Left lung (tissue), 4 donors: ENCODE measurements at regions not wholly inside any gene's neighbourhood (a gene's known extent, or its start where the extent isn't known, plus 50 kb on each side); places are given as distances from the start of the nearest gene placed in this dataset.

ENCODE experiments used
- ATAC-seq: fragments of 200-7000 bp; cut with Tn5 transposase; one replicate; pipeline ENCODE4 v1.9.1; 2020; ENCODE audit warnings: moderate library complexity
- DNase-seq, 4 donors: peaks; one replicate each; pipeline ENCODE4 v3.0.0-alpha.2; 2013 to 2020
- H3K27ac ChIP-seq, 2 donors: fragments of 200-600 bp; sonication (generic) in 1 of 2; one replicate each; pipeline versions ENCODE4 v1.5.0 to v1.8.0; 2020 to 2021
- H3K27me3 ChIP-seq, 2 donors: fragments of 200-600 bp; sonication (generic) in 1 of 2; one replicate each; pipeline versions ENCODE4 v1.5.0 to v1.8.0; 2020 to 2021
- H3K36me3 ChIP-seq, 2 donors: fragments of 200-600 bp; sonication (generic) in 1 of 2; one replicate each; pipeline versions ENCODE4 v1.5.0 to v1.8.0; 2020 to 2021
- H3K4me1 ChIP-seq, 2 donors: fragments of 200-600 bp; one replicate each; pipeline ENCODE4 v1.8.0; 2021
- H3K4me3 ChIP-seq, 2 donors: fragments of 200-600 bp; sonication (generic) in 1 of 2; one replicate each; pipeline versions ENCODE4 v1.5.0 to v1.8.0; 2020 to 2021; ENCODE audit warnings: mild to moderate bottlenecking in 1 of 2
- H3K9me3 ChIP-seq, 2 donors: fragments of 200-600 bp; sonication (generic) in 1 of 2; one replicate each; pipeline versions ENCODE4 v1.5.0 to v1.8.0; 2020 to 2021
- CTCF ChIP-seq, 2 donors: fragments of 200-600 bp; sonication (generic) in 1 of 2; IDR thresholded peaks; one replicate each; pipeline versions ENCODE4 v1.5.0 to v1.8.0; 2021; ENCODE audit warnings: antibody characterized with exemption in 2 of 2
- intact Hi-C, 2 donors: fragments of 100-400 bp; cut with DNase I; formaldehyde crosslinking; loops; one replicate each; pipeline versions ENCODE4 v1.11.2 to v1.14.2; 2022
- donor health status: DM: no; HTN: yes; CAD: no.
- donor health status: DM: no; HTN: no; CAD: no.

DNA sequence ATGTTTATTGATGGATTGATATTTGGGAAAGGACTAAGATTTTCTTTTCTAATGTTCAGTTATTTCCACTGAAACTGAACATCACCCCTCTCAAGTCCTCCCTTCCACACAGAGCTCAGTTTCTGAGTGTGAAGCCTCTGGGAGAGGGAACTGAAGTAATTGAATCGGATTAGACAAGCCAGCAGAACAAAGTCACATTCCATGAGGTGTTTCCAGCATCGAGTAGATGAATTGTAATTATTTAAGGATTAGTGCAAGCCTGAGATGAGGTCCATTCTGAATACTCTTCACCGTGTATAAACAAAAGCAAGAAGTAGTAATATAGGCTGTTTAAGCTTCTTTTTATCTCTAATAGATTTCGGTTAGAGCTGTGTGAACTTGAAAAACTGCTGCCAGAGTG, 2060.5 kb downstream of the MAT2B start:
- Histone ChIP-seq H3K4me1 (no peaks in the 10 kb centered on the region), H3K27ac (no peak overlapping the region), H3K27me3 (no peaks in the 10 kb centered on the region), H3K9me3 (peaks cover 0 to 9% of the 10 kb centered on the region in 2 donors), H3K4me3 (no peak overlapping the region), H3K36me3 (no peaks in the 10 kb centered on the region)
- ATAC-seq (no peak), DNase-seq (no peak)
- intact Hi-C loops = no loop called here
- TF ChIP-seq CTCF (IDR thresholded peaks at IDR 0.05) = no peak

GRCh38 chr5:165569551-165569950, 2064.1 kb downstream of the MAT2B start:
- TF ChIP-seq CTCF (IDR thresholded peaks at IDR 0.05) = no peak
- no peak overlapping the region for H3K27ac ChIP-seq
- DNase-seq (no peak), ATAC-seq (no peak)
- no peaks in the 10 kb centered on the region for H3K36me3 ChIP-seq
- H3K4me3 ChIP-seq = no peak overlapping the region
- H3K4me1 ChIP-seq = no peaks in the 10 kb centered on the region
- no peaks in the 10 kb centered on the region for H3K27me3 ChIP-seq
- H3K9me3 ChIP-seq = peaks cover 0 to 16% of the 10 kb centered on the region in 2 donors
- intact Hi-C loops = no loop called here

GRCh38 chr5:165573445-165573844, 2068.0 kb downstream of the MAT2B start:
- Histone ChIP-seq H3K4me3 (no peak overlapping the region), H3K27ac (no peak overlapping the region), H3K27me3 (no peaks in the 10 kb centered on the region), H3K4me1 (no peaks in the 10 kb centered on the region), H3K36me3 (no peaks in the 10 kb centered on the region), H3K9me3 (peaks cover 0 to 16% of the 10 kb centered on the region in 2 donors)
- no peak for DNase-seq
- no peak for TF ChIP-seq CTCF (IDR thresholded peaks at IDR 0.05)
- no peak for ATAC-seq
- intact Hi-C loops = no loop called here

- no peak for ATAC-seq
- intact Hi-C loops = no loop called here
- no peaks in the 10 kb centered on the region for H3K36me3 ChIP-seq
These were observed 2068.7 kb downstream of the MAT2B start for GRCh38 chr5:165574100-165574499.

DNA sequence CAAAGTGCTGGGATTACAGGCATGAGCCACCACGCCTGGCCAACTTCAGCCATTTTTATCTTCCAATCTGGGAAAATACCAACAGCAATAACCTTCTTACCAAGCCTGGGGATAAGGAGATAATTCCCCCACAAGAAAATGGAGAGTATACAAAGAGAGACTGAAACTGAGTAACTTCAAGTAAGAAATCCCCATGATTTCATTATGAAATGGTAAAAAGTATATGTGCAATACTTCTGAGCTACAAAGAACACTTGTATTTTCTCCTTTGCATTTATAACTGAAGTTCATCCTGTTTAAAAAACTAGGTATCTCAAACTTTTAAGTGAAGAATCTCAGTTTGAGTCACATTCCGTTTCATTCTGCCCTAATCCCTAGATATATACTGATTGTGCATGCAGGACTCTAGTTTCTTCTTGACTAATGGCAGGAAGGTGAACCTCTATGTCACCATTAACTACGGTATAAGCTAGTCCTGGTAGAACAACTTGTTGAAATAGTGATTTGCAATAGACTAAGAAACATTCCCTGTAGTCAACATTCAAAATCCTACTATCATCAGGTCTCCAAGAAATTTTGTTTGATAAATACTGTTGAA, 2071.4 kb downstream of the MAT2B start:
- H3K27ac ChIP-seq = no peak overlapping the region
- ATAC-seq = no peak
- no peaks in the 10 kb centered on the region for H3K36me3 ChIP-seq
- no peak for TF ChIP-seq CTCF (IDR thresholded peaks at IDR 0.05)
- intact Hi-C loops = no loop called here
- H3K4me3 ChIP-seq = no peak overlapping the region
- H3K4me1 ChIP-seq = no peaks in the 10 kb centered on the region
- H3K27me3 ChIP-seq = no peaks in the 10 kb centered on the region
- peaks cover 0 to 2% of the 10 kb centered on the region in 2 donors for H3K9me3 ChIP-seq
- no peak for DNase-seq

More at GRCh38 chr5:165574100-165574499, 2068.7 kb downstream of the MAT2B start:
- H3K9me3 ChIP-seq = peaks cover 0 to 16% of the 10 kb centered on the region in 2 donors
- no peak for DNase-seq
- TF ChIP-seq CTCF (IDR thresholded peaks at IDR 0.05) = no peak
- H3K4me3 ChIP-seq = no peak overlapping the region
- H3K27ac ChIP-seq = no peak overlapping the region
- H3K27me3 ChIP-seq = no peaks in the 10 kb centered on the region
- H3K4me1 ChIP-seq = no peaks in the 10 kb centered on the region
